NT2/D1 (cell line): ENCODE measurements at regions not wholly inside any gene's neighbourhood (a gene's known extent, or its start where the extent isn't known, plus 50 kb on each side); places are given as distances from the start of the nearest gene placed in this dataset.
"Not testable (repeated sequence)": the region's sequence is repeated elsewhere in the genome, so short reads cannot be mapped to it uniquely, and the experiment has no call there.

Source experiments
- SUZ12 ChIP-seq: IDR thresholded peaks from 2 replicates; pipeline ENCODE4 v1.6.1; 2011; ENCODE audit not compliant: insufficient read length, insufficient read depth; ENCODE audit errors: extremely low read depth
- ZNF274 ChIP-seq: IDR thresholded peaks from 2 replicates; pipeline ENCODE4 v1.6.1; 2011; ENCODE audit warnings: mild to moderate bottlenecking, low read depth, low read length

GRCh38 chr18:66892388-66892787 is 288.5 kb upstream of the CDH19 start:
- not testable (repeated sequence) for TF ChIP-seq SUZ12, ZNF274
